ENCODE measurements at regions not wholly inside any gene's neighbourhood (a gene's known extent, or its start where the extent isn't known, plus 50 kb on each side); places are given as distances from the start of the nearest gene placed in this dataset.

DNA sequence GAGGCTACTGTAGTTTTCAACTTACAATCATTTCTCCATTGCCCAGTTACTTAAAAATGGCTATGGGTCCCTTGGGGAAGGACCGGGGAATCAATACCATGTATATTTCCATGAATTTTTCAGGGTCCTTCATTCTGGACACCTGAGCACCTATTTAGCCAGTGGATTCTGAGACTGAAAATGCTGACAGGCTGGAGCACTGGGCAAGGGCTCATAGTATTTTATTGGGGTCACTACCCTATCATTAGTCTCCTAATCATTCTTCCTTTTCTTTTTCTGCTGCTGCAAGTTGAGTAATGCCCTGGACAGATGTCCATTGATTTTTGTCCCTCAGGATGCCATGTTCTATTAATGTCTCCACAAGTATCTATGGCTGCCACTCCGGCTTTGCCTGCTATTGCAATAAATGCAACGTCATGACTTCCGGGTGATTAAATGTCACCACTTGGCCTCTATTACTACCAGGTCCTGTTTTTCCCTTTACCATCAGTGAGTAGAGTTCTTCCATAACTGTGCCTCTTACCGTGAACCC lies 279.3 kb upstream of the FBXL7 start:
- DNase-seq (ENCODE audit: insufficient read length, low spot score): no peak

DNA sequence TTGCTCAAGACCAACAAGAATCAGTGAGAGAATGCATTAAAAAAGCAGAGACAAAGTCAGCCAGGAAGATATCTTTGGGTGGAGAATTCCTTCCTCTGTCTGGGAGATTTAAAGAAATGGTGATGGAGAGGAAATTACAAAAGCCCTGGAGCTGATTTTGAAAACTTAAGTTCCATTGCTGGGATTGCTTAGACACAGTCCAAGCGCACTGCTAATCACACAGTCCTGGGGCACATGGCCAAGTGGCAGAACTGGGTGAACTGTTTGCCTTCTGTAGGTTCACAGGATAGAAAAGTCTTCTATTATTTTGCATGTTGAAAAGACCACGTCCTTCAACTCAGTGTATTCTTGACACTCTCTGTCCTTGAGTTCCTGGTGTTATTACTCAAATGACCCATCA lies 284.9 kb upstream of the FBXL7 start:
- DNase-seq (ENCODE audit: insufficient read length, low spot score): no peak
- FAIRE-seq: no peak

More for the DNA sequence above, 279.3 kb upstream of the FBXL7 start:
- no peak for FAIRE-seq

DNA sequence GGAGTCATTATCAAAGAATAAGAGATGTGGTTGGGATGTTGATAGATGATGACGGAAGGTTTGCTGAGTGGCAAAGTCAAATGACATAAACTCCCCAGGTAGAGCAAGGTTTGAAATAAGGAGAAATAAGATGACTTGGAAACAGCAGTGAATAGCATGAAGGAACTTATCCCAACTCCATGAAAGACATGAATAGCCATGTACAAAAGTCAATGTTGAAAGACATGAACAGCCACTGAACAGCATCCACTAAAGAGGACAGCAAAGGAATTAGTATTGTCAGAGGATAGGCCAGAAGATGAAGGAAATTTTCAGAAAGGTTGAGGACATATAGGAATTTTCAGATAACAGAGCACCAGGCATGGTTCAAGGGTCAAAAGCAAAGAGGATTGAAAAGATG lies 286.0 kb upstream of the FBXL7 start:
- DNase-seq (ENCODE audit: insufficient read length, low spot score): no peak
- no peak for FAIRE-seq

DNA sequence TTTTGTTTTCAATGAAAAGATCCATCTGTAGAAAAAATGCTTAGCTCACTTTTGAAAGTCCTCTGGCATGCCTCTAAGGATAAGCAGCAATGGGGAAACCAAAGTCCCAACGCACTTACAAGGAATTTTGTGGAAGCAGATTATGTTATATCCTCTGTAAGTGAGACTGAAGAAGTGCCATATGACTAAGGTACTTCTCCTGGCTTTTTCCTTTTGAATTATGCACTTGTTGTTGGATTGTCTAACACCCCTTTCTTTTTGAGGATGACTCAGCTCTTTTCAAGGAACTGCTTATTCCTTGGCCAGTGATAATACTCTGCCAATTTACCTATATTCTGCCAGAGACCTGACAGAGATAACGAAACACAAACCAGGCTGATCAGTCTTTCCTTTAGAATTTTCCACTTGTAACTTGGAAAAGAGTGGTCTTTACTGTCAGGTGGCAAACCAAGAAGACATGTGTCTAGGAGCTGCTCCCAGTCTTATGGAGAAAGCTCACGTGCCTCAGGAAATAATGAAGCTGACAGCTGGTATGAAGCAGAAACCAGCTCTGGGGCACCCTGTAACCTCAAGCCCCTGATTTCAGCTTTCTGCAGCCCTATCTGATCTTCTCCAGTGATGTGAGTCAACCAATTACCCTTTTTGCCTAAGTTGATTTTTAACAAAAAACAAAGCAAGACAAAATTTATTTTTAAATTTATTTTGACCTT lies 290.8 kb upstream of the FBXL7 start:
- FAIRE-seq (no peak), DNase-seq (ENCODE audit: insufficient read length, low spot score) (no peak)

DNA sequence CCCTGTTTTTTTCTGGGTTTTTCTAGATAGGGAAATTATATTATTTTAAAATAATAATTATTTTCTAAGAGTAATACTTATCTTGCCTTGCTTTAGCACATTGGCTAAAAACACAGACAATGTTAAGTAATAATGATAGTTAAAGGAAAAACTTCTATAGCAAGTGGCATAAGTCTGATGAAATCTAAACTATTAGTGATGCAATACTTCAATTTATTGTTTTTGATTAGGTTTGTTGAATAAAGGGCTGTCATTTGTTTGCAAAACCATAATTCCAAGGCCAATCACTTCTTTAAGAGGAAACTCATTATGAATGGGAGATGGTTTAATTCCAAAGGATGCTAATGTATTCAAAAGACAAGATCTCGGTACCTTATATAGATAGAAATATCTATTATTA lies 293.8 kb upstream of the FBXL7 start:
- DNase-seq (ENCODE audit: insufficient read length, low spot score) (no peak), FAIRE-seq (no peak)

DNA sequence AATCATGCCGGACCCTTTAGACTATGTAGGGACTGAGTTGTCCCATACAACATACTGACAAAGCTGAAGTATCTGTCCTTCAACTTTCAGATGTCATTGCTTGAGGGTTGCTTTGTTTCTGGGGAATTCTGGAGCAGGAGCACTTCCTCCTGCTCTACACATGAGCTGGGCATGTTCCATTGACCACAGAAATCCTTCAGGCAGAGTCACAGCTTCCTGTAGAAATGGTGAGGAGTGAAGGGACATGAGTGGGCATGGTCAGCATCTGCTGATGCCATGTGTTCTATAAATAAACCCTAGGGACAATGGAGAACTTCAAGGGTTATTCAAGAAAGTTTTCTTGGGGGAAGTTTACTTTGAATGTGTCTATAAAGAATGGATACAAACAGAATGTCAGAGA lies 296.6 kb upstream of the FBXL7 start:
- no peak for FAIRE-seq
- DNase-seq (ENCODE audit: insufficient read length, low spot score): no peak

DNA sequence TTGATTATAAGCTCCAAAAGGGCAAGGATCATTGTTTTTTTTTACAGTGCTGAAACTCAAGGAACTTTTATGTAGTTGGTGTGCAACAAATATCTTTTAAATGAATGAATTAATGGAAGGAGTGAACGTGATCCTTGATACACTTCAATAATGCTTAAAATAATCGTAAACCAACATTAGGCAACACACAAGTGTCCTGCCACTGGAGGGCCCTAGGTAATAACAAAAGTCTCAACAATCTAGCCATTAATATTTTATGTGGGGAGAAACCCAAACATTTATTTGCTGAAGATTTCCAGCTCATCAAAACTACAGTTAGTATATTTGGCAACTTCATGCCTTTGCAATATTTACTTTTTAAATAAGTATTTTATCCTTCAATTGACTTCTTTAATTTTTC lies 309.0 kb upstream of the FBXL7 start:
- FAIRE-seq (no peak), DNase-seq (ENCODE audit: insufficient read length, low spot score) (no peak)

DNA sequence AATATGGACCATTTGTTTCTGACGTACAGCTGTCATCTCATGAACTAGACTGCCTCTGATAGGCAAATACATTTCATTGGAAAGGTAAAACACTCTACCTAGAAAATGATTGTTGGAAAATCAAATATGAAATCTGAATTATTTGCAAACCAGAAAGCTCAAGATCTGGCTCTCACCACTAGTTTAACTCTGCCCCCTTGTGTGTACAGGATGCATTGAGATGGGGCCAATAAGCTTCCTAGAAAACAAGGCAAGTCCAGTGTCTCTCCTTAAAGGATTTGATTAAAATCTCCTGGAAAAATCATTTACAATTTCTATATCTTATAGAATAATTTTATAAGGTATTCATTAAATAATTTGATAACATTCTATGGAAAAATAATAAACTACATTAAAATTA lies 311.9 kb upstream of the ANKH start:
- FAIRE-seq (no peak), DNase-seq (ENCODE audit: insufficient read length, low spot score) (no peak)

DNA sequence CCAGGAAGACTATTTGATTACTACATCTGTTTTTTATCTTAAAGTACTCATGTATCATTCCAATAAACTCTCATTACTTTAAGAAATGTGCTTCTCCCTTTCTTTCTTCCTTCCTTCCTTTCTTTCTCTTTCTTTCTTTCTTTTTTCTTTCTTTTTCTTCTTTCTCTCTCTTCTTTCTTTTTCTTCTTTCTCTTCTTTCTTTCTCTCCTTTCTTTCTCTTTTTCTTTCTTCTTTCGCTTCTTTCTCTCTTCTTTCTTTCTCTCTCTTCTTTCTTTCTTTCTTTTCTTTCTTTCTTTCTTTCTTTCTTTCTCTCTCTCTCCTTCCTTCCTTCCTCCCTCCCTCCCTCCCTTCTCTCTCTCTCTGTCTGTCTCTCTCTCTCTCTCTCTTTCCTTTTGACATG lies 298.6 kb upstream of the ANKH start:
- DNase-seq (ENCODE audit: insufficient read length, low spot score) (no peak), FAIRE-seq (no peak)

DNA sequence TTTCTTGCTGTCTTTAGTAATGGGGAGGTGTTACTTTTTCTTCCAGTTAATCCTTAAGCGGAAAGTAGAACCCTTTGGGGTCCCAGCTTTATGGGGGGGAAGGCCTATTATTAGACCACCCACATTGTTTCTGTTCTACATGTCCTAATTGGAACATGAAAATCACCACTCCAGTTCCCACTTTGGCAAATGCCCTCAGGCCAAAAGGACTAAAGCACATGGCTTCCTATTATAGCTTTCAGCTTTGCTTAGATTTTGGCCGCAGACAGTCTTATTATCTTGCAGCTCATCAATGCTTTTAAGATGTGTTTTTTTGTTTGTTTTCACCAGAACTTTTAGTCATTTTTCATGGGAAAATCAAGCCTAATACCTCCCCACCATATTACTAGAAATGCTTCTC lies 296.8 kb upstream of the ANKH start:
- no peak for FAIRE-seq
- no peak for DNase-seq (ENCODE audit: insufficient read length, low spot score)

DNA sequence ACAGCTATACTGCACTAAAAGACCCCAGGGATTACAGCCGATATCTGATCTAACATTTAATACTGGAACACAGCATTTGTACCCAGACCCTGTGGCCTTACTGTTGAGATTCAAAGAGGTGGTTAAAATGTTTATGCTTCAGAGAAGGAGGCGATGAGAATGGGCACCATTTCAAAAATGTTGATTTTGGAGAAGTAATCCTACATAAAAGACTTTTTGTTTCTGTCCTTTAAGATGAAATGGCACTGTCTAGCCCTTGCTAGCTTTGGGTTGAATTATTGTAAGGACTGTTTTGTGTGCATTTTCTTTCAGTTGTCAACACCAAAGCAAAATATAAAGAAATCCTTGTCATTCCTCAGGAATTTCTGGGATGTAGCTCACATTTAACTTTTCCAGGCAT lies 288.5 kb upstream of the ANKH start:
- FAIRE-seq: no peak
- DNase-seq (ENCODE audit: insufficient read length, low spot score): no peak

DNA sequence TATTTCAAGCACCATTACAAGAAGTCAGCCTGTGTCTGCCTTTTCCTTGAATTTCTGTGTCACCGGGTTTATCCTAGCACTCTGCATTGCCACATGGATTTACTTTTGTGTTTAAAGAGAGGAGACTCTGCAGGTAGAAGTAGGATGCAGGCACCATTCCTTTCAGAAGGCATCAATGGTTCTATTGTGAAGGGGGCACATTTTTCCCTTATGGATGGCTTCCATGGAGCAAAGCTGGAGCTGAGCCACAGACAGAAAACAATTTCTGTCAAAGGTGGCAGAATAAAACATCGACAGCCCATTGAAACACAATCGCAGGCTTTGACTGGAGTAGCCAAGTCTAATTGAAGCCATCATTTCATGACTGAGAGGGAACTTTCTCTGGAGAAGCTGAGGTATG lies 288.0 kb upstream of the ANKH start:
- DNase-seq (ENCODE audit: insufficient read length, low spot score): no peak
- FAIRE-seq: no peak

DNA sequence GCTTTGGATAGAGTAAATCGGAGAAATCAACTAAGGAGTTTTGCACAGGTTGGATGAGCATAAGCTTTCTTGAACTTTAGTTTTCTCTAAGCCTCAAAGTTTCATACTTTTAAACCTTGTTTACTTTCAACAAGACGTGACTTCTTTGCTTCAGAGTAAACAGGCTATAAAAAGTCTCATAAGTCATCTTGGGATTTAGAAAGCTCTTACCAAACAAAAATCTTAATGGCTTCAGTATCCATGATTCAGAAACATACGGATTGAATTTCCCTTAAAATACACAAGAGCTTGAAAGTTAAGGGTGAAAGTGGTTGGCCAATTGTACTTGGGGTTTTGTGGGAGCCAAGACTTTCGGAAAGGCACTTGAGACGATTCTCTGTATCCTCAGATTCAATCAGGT lies 270.9 kb upstream of the ANKH start:
- FAIRE-seq: no peak

DNA sequence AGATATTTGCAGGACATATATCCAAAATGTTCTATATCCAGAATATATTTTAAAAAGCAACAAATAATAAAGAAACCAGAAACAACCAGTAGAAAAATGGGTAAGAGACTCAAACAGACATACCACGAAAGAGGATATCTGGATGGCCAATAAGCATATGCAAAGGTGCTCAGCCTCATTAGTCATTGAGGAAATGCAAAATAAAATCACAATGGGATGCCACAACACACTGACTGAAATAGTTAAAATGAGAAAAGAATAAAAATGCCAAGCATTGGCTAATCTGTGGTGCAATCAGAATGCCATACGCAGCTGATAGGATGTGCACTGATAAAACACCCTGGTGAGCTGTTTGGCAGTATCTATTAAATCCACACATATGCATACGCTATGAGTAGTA lies 265.8 kb upstream of the ANKH start:
- no peak for FAIRE-seq
- DNase-seq (ENCODE audit: insufficient read length, low spot score): no peak

More for the DNA sequence above, 270.9 kb upstream of the ANKH start:
- DNase-seq (ENCODE audit: insufficient read length, low spot score): no peak

DNA sequence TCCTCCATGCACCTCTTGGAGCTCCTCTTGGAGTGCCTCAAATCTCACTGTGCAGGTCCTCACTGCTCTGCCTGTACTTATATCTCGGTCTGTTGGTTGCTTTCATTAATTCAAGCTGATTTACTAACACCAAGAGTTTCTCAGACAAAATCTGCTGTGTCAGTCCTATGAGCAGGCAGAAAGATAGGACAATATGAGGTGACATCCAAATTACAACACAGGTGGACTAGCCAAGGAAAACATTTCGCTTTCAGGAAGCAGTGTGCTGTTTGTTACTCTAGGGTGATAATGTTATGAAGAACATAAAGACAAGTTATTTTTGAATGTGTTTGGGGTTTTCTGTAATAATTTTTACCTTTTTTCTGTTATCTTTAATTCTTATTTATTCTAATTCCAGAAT lies 264.1 kb upstream of the ANKH start:
- DNase-seq (ENCODE audit: insufficient read length, low spot score): no peak
- FAIRE-seq: no peak

DNA sequence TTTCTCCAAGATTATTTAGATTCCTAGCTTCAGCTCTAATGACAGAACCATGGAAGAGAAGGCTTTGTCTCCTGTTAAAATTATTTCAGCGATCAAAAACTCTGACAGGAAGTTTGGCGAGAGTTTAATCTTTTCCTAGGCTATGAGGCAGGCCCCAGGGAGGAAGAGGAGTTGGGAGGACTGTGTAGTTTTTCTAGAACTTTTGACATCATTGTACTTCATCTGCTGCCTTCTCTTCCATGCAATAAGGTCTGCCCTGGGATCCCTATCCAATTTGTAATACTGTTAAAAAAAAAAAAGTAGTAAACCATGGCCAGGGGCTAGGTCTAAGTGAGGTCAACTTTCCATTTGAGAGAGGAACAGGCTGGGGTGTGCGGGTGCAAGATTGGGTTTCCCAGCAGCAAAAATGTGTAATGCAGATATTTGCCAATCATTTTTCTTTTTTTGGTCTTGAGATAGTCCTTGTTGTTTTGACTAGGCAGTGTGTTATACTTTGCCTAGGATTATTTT lies 261.9 kb upstream of the ANKH start:
- FAIRE-seq (no peak), DNase-seq (ENCODE audit: insufficient read length, low spot score) (no peak)

DNA sequence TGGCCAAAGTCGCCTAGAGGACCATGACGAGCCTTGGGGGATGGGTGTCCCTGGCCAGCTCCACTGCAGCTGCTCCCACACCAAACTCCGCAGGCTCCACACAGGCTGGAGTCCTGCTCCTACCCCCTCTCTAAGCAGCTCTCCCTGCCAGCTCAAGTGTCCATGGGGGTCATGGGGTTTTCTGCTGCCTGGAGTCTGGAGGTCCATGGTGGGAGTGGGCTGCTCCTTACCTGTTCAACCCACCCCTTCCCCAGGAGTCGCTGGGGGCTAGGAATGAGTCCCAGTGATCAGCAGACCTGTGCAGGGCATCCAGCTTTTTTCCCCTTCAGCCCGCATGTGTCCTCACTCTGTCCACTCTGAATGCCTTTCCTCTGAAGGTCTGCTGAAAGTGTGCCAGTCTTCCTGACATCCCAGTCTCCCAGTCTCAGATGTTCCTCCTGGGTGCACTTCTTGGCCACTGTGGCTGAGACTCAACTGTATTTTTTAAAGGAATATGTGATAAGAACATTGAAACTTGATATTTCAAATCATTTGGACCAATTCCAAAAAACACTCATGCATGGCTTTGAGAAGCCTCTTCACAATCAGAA lies 261.3 kb upstream of the ANKH start:
- no peak for FAIRE-seq
- no peak for DNase-seq (ENCODE audit: insufficient read length, low spot score)

DNA sequence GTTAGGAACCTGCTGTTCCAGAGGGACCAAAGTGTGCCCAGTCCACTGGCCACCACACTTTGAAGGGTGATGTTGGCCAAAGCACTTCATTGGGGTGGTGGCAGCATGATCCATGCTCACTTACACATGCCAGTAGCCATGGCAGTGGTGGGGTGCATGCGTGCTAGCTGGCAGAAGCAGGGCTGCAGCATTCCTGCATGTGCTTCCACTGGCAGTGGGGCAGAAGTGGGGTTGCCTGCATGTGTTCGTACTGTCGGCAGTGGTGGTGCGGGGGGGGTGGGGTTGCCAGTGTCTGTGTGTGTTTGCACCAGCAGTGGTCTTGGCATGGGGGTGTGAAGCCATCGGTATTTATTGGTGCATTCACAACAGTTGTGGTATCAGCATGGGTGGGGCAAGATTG lies 260.3 kb upstream of the ANKH start:
- FAIRE-seq: no peak

DNA sequence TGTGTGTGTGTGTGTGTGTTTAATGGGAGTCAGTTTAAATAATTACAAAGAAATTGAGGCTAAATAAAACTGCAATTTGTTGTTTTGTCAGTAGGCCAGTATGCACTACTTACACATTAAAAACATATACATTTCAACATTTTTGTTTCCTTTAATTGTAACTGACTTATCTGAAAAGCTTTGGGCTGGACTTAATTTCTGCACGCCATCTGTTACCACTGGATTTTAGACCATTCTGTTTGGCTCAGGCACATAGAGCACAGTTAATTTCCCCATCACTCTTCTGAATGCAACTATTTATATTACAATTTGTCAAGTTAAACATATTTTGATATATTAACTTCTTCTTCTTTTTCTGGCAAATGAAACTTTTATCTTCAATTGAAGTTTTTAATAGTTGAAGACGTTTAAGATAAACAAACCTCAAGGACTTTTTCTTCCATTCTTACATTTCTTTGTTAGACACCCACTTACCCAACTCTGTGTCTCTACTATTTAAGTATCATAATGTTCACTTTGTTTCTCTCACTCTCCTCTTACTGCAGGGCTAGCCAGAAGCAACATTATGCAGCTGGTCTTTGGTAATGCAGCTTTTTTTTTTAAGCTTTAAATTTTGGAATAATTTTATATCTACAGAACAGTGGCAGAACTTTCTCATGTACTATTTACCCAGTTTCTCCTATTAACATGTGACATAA lies 253.4 kb upstream of the ANKH start:
- FAIRE-seq (no peak), DNase-seq (ENCODE audit: insufficient read length, low spot score) (no peak)

More for the DNA sequence above, 260.3 kb upstream of the ANKH start:
- DNase-seq (ENCODE audit: insufficient read length, low spot score): no peak

DNA sequence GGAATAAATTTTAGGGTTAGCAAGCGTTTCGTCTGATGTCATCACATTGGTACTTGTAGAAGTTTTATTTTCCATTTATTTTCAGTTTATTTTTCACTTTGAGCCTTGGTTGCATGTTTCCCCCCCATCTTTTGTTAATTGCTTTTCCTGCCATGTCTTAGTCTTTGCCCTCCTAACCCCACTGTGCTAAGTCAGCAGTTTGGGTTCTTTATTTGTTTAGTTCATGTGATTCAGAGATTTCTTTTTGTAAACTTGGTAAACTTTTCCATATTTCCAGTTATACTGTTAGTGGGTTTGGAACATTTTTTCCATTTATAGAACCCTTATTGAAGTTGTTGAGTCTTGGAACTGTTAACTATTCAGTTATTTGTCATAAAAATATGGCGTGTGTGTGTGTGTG lies 252.9 kb upstream of the ANKH start:
- FAIRE-seq: no peak
- DNase-seq (ENCODE audit: insufficient read length, low spot score): no peak

DNA sequence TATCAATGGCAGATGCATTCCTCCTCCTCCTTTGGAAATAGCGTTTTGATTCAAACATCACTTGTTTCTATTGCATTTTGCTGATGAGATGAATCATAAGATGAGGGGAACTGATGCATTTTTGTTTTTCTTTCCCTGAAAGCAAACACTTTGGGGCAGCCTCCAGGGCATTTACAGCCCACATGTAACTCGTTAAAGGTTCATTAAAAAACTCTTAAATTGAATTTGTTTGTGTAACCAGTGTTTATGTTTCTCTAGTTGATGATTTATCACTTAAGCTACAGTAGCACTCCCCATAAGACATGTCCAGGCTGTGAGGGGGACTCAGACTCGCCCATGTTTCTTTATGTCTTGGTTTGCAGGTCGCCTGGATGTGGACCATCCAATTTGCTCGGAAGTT lies 246.1 kb upstream of the ANKH start:
- DNase-seq (ENCODE audit: insufficient read length, low spot score) (no peak), FAIRE-seq (no peak)

DNA sequence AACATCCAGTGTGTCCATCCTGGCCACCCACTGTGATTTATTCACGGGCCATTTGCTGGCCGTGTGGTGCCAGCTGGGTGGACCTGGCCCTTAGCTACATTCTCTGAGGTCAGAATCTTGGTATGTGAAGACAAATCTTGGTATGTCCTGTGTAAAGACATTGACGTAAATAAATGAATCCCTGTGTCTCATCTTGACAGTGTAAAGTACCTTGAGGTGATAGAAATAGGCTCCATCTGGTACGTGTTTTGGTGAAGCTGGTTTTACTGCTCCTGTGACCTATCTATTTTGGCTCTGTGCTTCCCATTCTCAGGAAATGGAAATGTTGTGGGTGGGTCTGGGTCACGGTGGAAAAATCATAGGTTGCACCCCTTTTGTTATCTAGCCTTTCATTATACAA lies 245.4 kb upstream of the ANKH start:
- DNase-seq (ENCODE audit: insufficient read length, low spot score): no peak
- no peak for FAIRE-seq
